Pancreas (tissue), 10 donors: ENCODE measurements at regions not wholly inside any gene's neighbourhood (a gene's known extent, or its start where the extent isn't known, plus 50 kb on each side); places are given as distances from the start of the nearest gene placed in this dataset.

Source experiments
- ATAC-seq, 4 donors: fragments of 200-7000 bp; cut with Tn5 transposase; one replicate each; pipeline versions ENCODE4 v1.8.0 to v1.9.1; 2020; ENCODE audit warnings: mild to moderate bottlenecking in 4 of 4, moderate library complexity in 4 of 4
- DNase-seq, 6 donors: peaks; one replicate each; pipeline ENCODE4 v3.0.0-alpha.2; 2020
- FAIRE-seq: peaks from 2 replicates; lab custom pipeline; 2012; peaks lifted over from hg19 to GRCh38; lab: Jason Lieb, UNC
- H3K27ac ChIP-seq, 4 donors: fragments of 200-600 bp; sonication (generic); 1 replicate in 3 of 4; 2 replicates in 1 of 4; pipeline versions ENCODE4 v1.5.0 to v1.8.0; 2020
- H3K27me3 ChIP-seq, 4 donors: fragments of 200-600 bp; one replicate each; pipeline ENCODE4 v1.8.0; 2021
- H3K36me3 ChIP-seq, 3 donors: fragments of 200-600 bp; sonication (generic) in 1 of 3; one replicate each; pipeline versions ENCODE4 v1.5.0 to v1.8.0; 2020 to 2021
- H3K4me1 ChIP-seq, 3 donors: fragments of 200-600 bp; one replicate each; pipeline ENCODE4 v1.8.0; 2021
- H3K4me3 ChIP-seq, 4 donors: fragments of 200-600 bp; sonication (generic) in 2 of 4; one replicate each; pipeline versions ENCODE4 v1.5.0 to v1.8.0; 2020 to 2021
- H3K9me3 ChIP-seq, 4 donors: fragments of 200-600 bp; one replicate each; pipeline ENCODE4 v1.8.0; 2021
- CTCF ChIP-seq, 4 donors: fragments of 200-600 bp; sonication (generic) in 3 of 4; IDR thresholded peaks; one replicate each; pipeline versions ENCODE4 v1.5.0 to v1.8.0; 2021; ENCODE audit warnings: antibody characterized with exemption in 4 of 4
- WGBS, 2 donors: extraction: QIAGEN DNeasy Blood & Tissue Kit; methylation state at CpG; one replicate each; pipeline ENCODE4 v1.1.7; 2013; 5-methylcytosine and 5-hydroxymethylcytosine counted together
- intact Hi-C, 3 donors: fragments of 100-400 bp; cut with DNase I; formaldehyde crosslinking; loops; one replicate each; pipeline versions ENCODE4 v1.11.1 to v1.14.2; 2022
- donor health status: healthy with polysubstance abuse.
- donor health status: DM: no; HTN: no; CAD: no; lungs with moderate emphysema.
- donor health status: DM: no; HTN: no; CAD: no.
- donor health status: control.
- donor health status: control.
- donor health status: Bipolar disorder and iron deficiency.
- donor health status: DM: yes; HTN: yes; CAD: no.
- donor health status: DM: no; HTN: no; CAD: no.
- donor health status: DM: no; HTN: no; CAD: no.
- donor health status: DM: yes; HTN: yes; CAD: no.

- Histone ChIP-seq H3K9me3 (no peaks in the 10 kb centered on the region), H3K27me3 (no peaks in the 10 kb centered on the region), H3K4me3 (no peak overlapping the region), H3K27ac (no peak overlapping the region), H3K36me3 (no peaks in the 10 kb centered on the region), H3K4me1 (no peaks in the 10 kb centered on the region)
- DNase-seq: no peak
- TF ChIP-seq CTCF (IDR thresholded peaks at IDR 0.05): no peak
- ATAC-seq: no peak
- no peak for FAIRE-seq
- intact Hi-C loops: no loop called here
- WGBS, 2 donors: 75 to 82% methylated on average over 4 of the region's 4 CpGs
Observed at GRCh38 chr9:85292261-85292660, 449.5 kb downstream of the AGTPBP1 start.

- WGBS, 2 donors: 62 to 70% methylated on average over 6 of the region's 6 CpGs
- H3K9me3 ChIP-seq: no peaks in the 10 kb centered on the region
- intact Hi-C loops: no loop called here
- no peak overlapping the region for H3K4me3 ChIP-seq
- H3K27me3 ChIP-seq: no peaks in the 10 kb centered on the region
- no peak overlapping the region for H3K27ac ChIP-seq
- no peaks in the 10 kb centered on the region for H3K4me1 ChIP-seq
- DNase-seq (no peak), ATAC-seq (no peak), FAIRE-seq (no peak)
- no peak for TF ChIP-seq CTCF (IDR thresholded peaks at IDR 0.05)
- H3K36me3 ChIP-seq: no peaks in the 10 kb centered on the region
Observed at GRCh38 chr9:85291266-85291665, 450.5 kb downstream of the AGTPBP1 start.

GRCh38 chr9:85290019-85290418 lies 451.7 kb downstream of the AGTPBP1 start:
- Histone ChIP-seq H3K9me3 (no peaks in the 10 kb centered on the region), H3K27me3 (no peaks in the 10 kb centered on the region), H3K4me3 (no peak overlapping the region), H3K36me3 (no peaks in the 10 kb centered on the region), H3K27ac (no peak overlapping the region), H3K4me1 (no peaks in the 10 kb centered on the region)
- no peak for TF ChIP-seq CTCF (IDR thresholded peaks at IDR 0.05)
- FAIRE-seq (no peak), DNase-seq (no peak), ATAC-seq (no peak)
- 80 to 81% methylated on average over 17 to 21 of the region's 21 CpGs for WGBS, 2 donors
- intact Hi-C loops: no loop called here

GRCh38 chr9:85289142-85289541 lies 452.6 kb downstream of the AGTPBP1 start:
- TF ChIP-seq CTCF (IDR thresholded peaks at IDR 0.05): no peak

GRCh38 chr9:85283421-85283820 lies 458.3 kb downstream of the AGTPBP1 start:
- WGBS, 2 donors: 62 to 72% methylated on average over 3 of the region's 3 CpGs
- intact Hi-C loops: no loop called here

More at GRCh38 chr9:85289142-85289541, 452.6 kb downstream of the AGTPBP1 start:
- Histone ChIP-seq H3K4me3 (no peak overlapping the region), H3K36me3 (no peaks in the 10 kb centered on the region), H3K9me3 (no peaks in the 10 kb centered on the region), H3K4me1 (no peaks in the 10 kb centered on the region), H3K27me3 (no peaks in the 10 kb centered on the region), H3K27ac (no peak overlapping the region)
- ATAC-seq (no peak), FAIRE-seq (no peak), DNase-seq (peak in 1 of 6 donors; percentile 49)
- WGBS, 2 donors: 88 to 93% methylated on average over 15 to 18 of the region's 18 CpGs
- intact Hi-C loops: no loop called here

More at GRCh38 chr9:85283421-85283820, 458.3 kb downstream of the AGTPBP1 start:
- no peaks in the 10 kb centered on the region for H3K27me3 ChIP-seq
- TF ChIP-seq CTCF (IDR thresholded peaks at IDR 0.05): no peak
- FAIRE-seq: no peak
- ATAC-seq: no peak
- H3K27ac ChIP-seq: no peak overlapping the region
- no peaks in the 10 kb centered on the region for H3K4me1 ChIP-seq
- H3K4me3 ChIP-seq: no peak overlapping the region
- DNase-seq: no peak
- H3K9me3 ChIP-seq: no peaks in the 10 kb centered on the region
- H3K36me3 ChIP-seq: no peaks in the 10 kb centered on the region
